Fibroblast of lung (primary cell): ENCODE measurements at regions not wholly inside any gene's neighbourhood (a gene's known extent, or its start where the extent isn't known, plus 50 kb on each side); places are given as distances from the start of the nearest gene placed in this dataset.

ENCODE experiments used
- DNase-seq, 2 donors: peaks; one replicate each; pipeline versions ENCODE4 v3.0.0 to v3.0.0-alpha.2; 2010; ENCODE audit warnings: low read depth in 2 of 2
- H2AFZ ChIP-seq: 2 replicates; pipeline ENCODE4 v1.5.1; 2012; ENCODE audit warnings: low read length, control low read depth, inconsistent platforms
- H3K27ac ChIP-seq: 2 replicates; pipeline ENCODE4 v1.5.1; 2011; ENCODE audit warnings: low read length, control low read depth; ENCODE audit not compliant: insufficient read depth
- H3K27me3 ChIP-seq: 2 replicates; pipeline ENCODE4 v1.5.1; 2011; ENCODE audit warnings: mild to moderate bottlenecking, low read length; ENCODE audit not compliant: control insufficient read depth, insufficient read depth
- H3K36me3 ChIP-seq: 2 replicates; pipeline ENCODE4 v1.5.1; 2011; ENCODE audit warnings: low read length; ENCODE audit not compliant: control insufficient read depth, insufficient read depth
- H3K4me1 ChIP-seq: 2 replicates; pipeline ENCODE4 v1.5.1; 2011; ENCODE audit warnings: low read length; ENCODE audit not compliant: control insufficient read depth, insufficient read depth; ENCODE audit errors: extremely low read depth
- H3K4me2 ChIP-seq: 2 replicates; pipeline ENCODE4 v1.5.1; 2011; ENCODE audit warnings: low read length, control low read depth; ENCODE audit not compliant: insufficient read depth; ENCODE audit errors: extremely low read depth
- H3K4me3 ChIP-seq, 4 experiments: fragments of 200-600 bp in 1 of 4; sonication (generic) in 1 of 4; replicated peaks in 1 of 4; 2 replicates each; pipeline ENCODE4 v1.5.1; 2011 to 2016; ENCODE audit warnings: low read length in 4 of 4, low read depth in 3 of 4, mild to moderate bottlenecking in 3 of 4, control low read depth in 2 of 4, inconsistent platforms in 1 of 4, mixed read lengths in 1 of 4; ENCODE audit not compliant: insufficient read depth in 1 of 4; ENCODE audit errors: control extremely low read depth in 1 of 4
- H3K79me2 ChIP-seq: 2 replicates; pipeline ENCODE4 v1.5.1; 2012; ENCODE audit warnings: mild to moderate bottlenecking, low read length, inconsistent platforms; ENCODE audit not compliant: control insufficient read depth, insufficient read depth
- H3K9ac ChIP-seq: 2 replicates; pipeline ENCODE4 v1.5.1; 2011; ENCODE audit warnings: mild to moderate bottlenecking, low read length, control low read depth; ENCODE audit not compliant: insufficient read depth
- H3K9me3 ChIP-seq: 2 replicates; pipeline ENCODE4 v1.5.1; 2012; ENCODE audit warnings: low read depth, low read length; ENCODE audit not compliant: control insufficient read depth, insufficient read depth
- H4K20me1 ChIP-seq: 2 replicates; pipeline ENCODE4 v1.5.1; 2011; ENCODE audit warnings: low read length; ENCODE audit not compliant: control insufficient read depth, insufficient read depth; ENCODE audit errors: extremely low read depth
- EZH2 ChIP-seq: IDR thresholded peaks from 2 replicates; pipeline ENCODE4 v1.5.1; 2012; ENCODE audit warnings: low read length, control low read depth, mild to moderate bottlenecking; ENCODE audit errors: missing control alignments
- TF ChIP-seq, protein P1 (sequence below), 2 donors: IDR thresholded peaks in 1 of 2; conservative IDR thresholded peaks in 1 of 2; 1 replicate in 1 of 2; 2 replicates in 1 of 2; pipeline ENCODE4 v1.5.1; 2011 to 2012; ENCODE audit warnings: low read length in 2 of 2, control low read depth in 1 of 2, inconsistent platforms in 1 of 2, low read depth in 1 of 2, mild to moderate bottlenecking in 1 of 2

DNA sequence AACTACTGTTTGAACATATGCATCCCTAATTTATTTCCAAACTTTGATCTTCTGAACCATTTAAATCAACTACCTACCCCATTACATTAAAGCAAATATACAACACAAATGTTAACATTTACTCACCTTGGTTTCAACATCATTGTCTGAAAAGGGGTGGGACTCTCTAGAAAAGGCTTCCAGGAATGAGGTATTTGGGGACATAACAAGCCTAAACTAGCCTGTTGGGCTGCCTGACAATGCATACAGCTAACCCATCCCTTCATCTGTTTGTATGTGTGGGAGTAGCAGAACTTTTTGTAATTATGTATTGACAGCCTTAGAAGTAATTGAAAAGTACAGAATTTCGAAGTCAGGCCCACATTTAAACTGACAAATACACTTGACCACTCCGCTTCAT lies 2225.9 kb upstream of the C9orf72 start:
- no peaks in the 10 kb centered on the region for H3K79me2 ChIP-seq
- H3K4me3 ChIP-seq, result no peak overlapping the region
- no peak overlapping the region for H3K27ac ChIP-seq
- no peaks in the 10 kb centered on the region for H3K9me3 ChIP-seq
- H4K20me1 ChIP-seq, result no peaks in the 10 kb centered on the region
- no peaks in the 10 kb centered on the region for H3K4me1 ChIP-seq
- no peak overlapping the region for H2AFZ ChIP-seq
- TF ChIP-seq, protein P1, sequence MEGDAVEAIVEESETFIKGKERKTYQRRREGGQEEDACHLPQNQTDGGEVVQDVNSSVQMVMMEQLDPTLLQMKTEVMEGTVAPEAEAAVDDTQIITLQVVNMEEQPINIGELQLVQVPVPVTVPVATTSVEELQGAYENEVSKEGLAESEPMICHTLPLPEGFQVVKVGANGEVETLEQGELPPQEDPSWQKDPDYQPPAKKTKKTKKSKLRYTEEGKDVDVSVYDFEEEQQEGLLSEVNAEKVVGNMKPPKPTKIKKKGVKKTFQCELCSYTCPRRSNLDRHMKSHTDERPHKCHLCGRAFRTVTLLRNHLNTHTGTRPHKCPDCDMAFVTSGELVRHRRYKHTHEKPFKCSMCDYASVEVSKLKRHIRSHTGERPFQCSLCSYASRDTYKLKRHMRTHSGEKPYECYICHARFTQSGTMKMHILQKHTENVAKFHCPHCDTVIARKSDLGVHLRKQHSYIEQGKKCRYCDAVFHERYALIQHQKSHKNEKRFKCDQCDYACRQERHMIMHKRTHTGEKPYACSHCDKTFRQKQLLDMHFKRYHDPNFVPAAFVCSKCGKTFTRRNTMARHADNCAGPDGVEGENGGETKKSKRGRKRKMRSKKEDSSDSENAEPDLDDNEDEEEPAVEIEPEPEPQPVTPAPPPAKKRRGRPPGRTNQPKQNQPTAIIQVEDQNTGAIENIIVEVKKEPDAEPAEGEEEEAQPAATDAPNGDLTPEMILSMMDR (conservative IDR thresholded peaks at IDR 0.05 in 1 of 2, IDR thresholded peaks at IDR 0.05 in 1 of 2; ENCODE audit: low read depth in 1 of 2, low read length in 2 of 2), result no peak
- no peak for TF ChIP-seq EZH2
- H3K4me2 ChIP-seq, result no peak overlapping the region
- no peaks in the 10 kb centered on the region for H3K36me3 ChIP-seq
- no peak overlapping the region for H3K9ac ChIP-seq
- DNase-seq, result no peak
- H3K27me3 ChIP-seq, result no peaks in the 10 kb centered on the region

DNA sequence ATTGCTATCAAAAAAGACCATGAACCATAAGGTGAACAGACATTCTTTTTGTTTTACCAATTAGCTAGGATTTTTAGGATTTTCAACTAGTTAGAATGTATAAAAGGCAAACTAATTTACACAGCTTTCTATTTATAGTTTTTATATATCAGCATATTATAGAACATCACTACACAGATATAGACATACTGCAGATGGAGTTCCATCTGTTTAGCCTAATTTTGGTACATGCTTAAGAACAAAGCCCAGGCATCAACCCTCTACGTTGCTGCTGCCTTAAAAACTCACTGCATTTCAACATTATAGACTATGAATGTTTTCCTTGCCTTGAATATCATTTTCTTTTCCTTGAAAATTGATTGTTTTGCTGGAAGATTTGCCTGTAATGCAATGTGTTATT lies 2227.5 kb upstream of the C9orf72 start:
- no peaks in the 10 kb centered on the region for H3K79me2 ChIP-seq
- DNase-seq, result no peak
- no peak overlapping the region for H2AFZ ChIP-seq
- H3K36me3 ChIP-seq, result no peaks in the 10 kb centered on the region
- H3K4me1 ChIP-seq, result no peaks in the 10 kb centered on the region
- no peak overlapping the region for H3K4me3 ChIP-seq
- H3K9ac ChIP-seq, result no peak overlapping the region
- TF ChIP-seq, protein P1 (conservative IDR thresholded peaks at IDR 0.05 in 1 of 2, IDR thresholded peaks at IDR 0.05 in 1 of 2; ENCODE audit: low read depth in 1 of 2, low read length in 2 of 2), result no peak
- no peak for TF ChIP-seq EZH2
- no peaks in the 10 kb centered on the region for H3K9me3 ChIP-seq
- no peaks in the 10 kb centered on the region for H4K20me1 ChIP-seq
- H3K4me2 ChIP-seq, result no peak overlapping the region
- no peaks in the 10 kb centered on the region for H3K27me3 ChIP-seq
- no peak overlapping the region for H3K27ac ChIP-seq

DNA sequence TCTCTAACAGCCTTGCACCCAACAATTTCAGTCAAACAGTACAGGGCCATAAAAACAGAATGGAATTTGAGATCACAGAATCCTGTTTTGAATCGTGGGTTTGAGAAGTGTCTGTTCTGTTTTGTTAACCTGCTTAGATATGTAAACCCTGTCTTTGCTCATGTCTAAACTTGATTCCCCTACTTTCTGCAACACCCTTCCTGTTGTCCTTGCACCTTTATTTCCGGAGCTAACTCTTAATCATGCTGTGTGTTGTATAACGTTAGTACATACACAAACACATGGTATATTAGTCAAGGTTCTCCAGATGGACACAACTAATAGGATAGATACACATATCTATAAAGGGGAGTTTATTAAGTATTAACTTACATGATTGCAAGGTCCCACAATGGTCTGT lies 2229.2 kb upstream of the C9orf72 start:
- no peak overlapping the region for H2AFZ ChIP-seq
- H3K27ac ChIP-seq, result no peak overlapping the region

More for the DNA sequence above, 2229.2 kb upstream of the C9orf72 start:
- TF ChIP-seq, protein P1 (conservative IDR thresholded peaks at IDR 0.05 in 1 of 2, IDR thresholded peaks at IDR 0.05 in 1 of 2; ENCODE audit: low read depth in 1 of 2, low read length in 2 of 2), result no peak
- no peak for TF ChIP-seq EZH2
- no peaks in the 10 kb centered on the region for H3K79me2 ChIP-seq
- H3K4me2 ChIP-seq, result no peak overlapping the region
- H3K4me3 ChIP-seq, result no peak overlapping the region
- H3K27me3 ChIP-seq, result no peaks in the 10 kb centered on the region
- no peaks in the 10 kb centered on the region for H3K9me3 ChIP-seq
- no peak for DNase-seq
- H4K20me1 ChIP-seq, result no peaks in the 10 kb centered on the region
- H3K4me1 ChIP-seq, result no peaks in the 10 kb centered on the region
- H3K9ac ChIP-seq, result no peak overlapping the region
- H3K36me3 ChIP-seq, result no peaks in the 10 kb centered on the region
